GM18505 (cell line): ENCODE measurements at regions not wholly inside any gene's neighbourhood (a gene's known extent, or its start where the extent isn't known, plus 50 kb on each side); places are given as distances from the start of the nearest gene placed in this dataset.
A peak's percentile ranks its signal among the peaks of the same experiment; 100 is the strongest.

Source experiments
- ATAC-seq: cut with Tn5 transposase; IDR thresholded peaks from one replicate; pipeline ENCODE4 v1.9.1; 2021; ENCODE audit not compliant: unreplicated experiment
- POLR2A ChIP-seq: IDR thresholded peaks from 4 replicates; pipeline ENCODE4 v1.6.1; 2011; ENCODE audit warnings: borderline replicate concordance; ENCODE audit not compliant: insufficient read depth, insufficient read length; ENCODE audit errors: extremely low read depth

GRCh38 chr5:40406741-40407211 is 272.9 kb upstream of the PTGER4 start:
- no peak for TF ChIP-seq POLR2A
- no peak for ATAC-seq

- TF ChIP-seq POLR2A = no peak
- no peak for ATAC-seq
Measured at GRCh38 chr5:40405996-40406740, 273.5 kb upstream of the PTGER4 start.

- no peak for TF ChIP-seq POLR2A
- ATAC-seq = no peak
Measured at GRCh38 chr5:40405230-40405629, 274.5 kb upstream of the PTGER4 start.

- ATAC-seq = peak; percentile 61
- TF ChIP-seq POLR2A = no peak
Measured at GRCh38 chr5:40404613-40405012, 275.1 kb upstream of the PTGER4 start.

GRCh38 chr5:40402007-40402364 is 277.7 kb upstream of the PTGER4 start:
- no peak for ATAC-seq
- no peak for TF ChIP-seq POLR2A

GRCh38 chr5:40401284-40402006 is 278.3 kb upstream of the PTGER4 start:
- no peak for TF ChIP-seq POLR2A
- peak; percentile 45 for ATAC-seq

- TF ChIP-seq POLR2A = no peak
- no peak for ATAC-seq
Measured at GRCh38 chr5:40400245-40400644, 279.5 kb upstream of the PTGER4 start.

GRCh38 chr5:40399349-40399748 is 280.4 kb upstream of the PTGER4 start:
- no peak for TF ChIP-seq POLR2A
- ATAC-seq = no peak

GRCh38 chr5:40397976-40398375 is 281.7 kb upstream of the PTGER4 start:
- TF ChIP-seq POLR2A = no peak

GRCh38 chr5:40397091-40397490 is 282.6 kb upstream of the PTGER4 start:
- no peak for TF ChIP-seq POLR2A

More at GRCh38 chr5:40397976-40398375, 281.7 kb upstream of the PTGER4 start:
- no peak for ATAC-seq

GRCh38 chr5:40396317-40396716 is 283.4 kb upstream of the PTGER4 start:
- no peak for ATAC-seq
- TF ChIP-seq POLR2A = no peak

More at GRCh38 chr5:40397091-40397490, 282.6 kb upstream of the PTGER4 start:
- no peak for ATAC-seq

GRCh38 chr5:40395251-40395650 is 284.5 kb upstream of the PTGER4 start:
- ATAC-seq = no peak
- no peak for TF ChIP-seq POLR2A

- no peak for ATAC-seq
- no peak for TF ChIP-seq POLR2A
Measured at GRCh38 chr5:40394698-40395097, 285.0 kb upstream of the PTGER4 start.

- no peak for TF ChIP-seq POLR2A
- no peak for ATAC-seq
Measured at GRCh38 chr5:40391642-40392041, 288.1 kb upstream of the PTGER4 start.
